ENCODE measurements at regions not wholly inside any gene's neighbourhood (a gene's known extent, or its start where the extent isn't known, plus 50 kb on each side); places are given as distances from the start of the nearest gene placed in this dataset.

DNA sequence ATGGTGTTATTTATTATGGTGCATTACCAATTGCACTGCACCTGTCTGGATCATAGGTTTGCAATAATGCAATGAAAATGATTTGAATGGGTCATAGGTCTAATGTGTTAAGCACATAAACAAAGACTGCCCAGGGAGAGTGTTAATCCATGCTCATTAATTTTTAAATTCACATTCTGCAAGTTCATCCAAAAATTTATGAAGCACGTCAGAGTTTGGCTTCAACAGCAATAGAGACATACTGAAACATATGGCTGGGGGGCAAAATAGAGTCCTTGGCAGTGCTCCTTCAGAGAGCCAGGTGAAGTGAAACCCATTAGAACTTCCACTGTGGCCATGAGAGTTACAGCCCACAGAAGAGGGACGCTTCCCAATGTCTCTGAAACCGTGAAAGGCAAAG is 441.1 kb downstream of the POM121L12 start:
- H2AFZ ChIP-seq (ENCODE audit: low read depth, low read length) = no peak overlapping the region
- no peak overlapping the region for H3K4me2 ChIP-seq (ENCODE audit: insufficient read depth, low read length)
- H3K4me3 ChIP-seq = no peak overlapping the region
- H4K20me1 ChIP-seq (replicated peaks; ENCODE audit: control insufficient read depth, insufficient read depth, low read length) = no peaks in the 10 kb centered on the region
- H3K9ac ChIP-seq (ENCODE audit: insufficient read depth in 1 of 2, low read depth in 2 of 2, low read length in 2 of 2) = no peak overlapping the region
- H3K27ac ChIP-seq (ENCODE audit: extremely low read depth, low read depth, low read length) = no peak overlapping the region
- no peaks in the 10 kb centered on the region for H3K4me1 ChIP-seq (replicated peaks in 1 of 2; ENCODE audit: control insufficient read depth in 2 of 2, insufficient read depth in 2 of 2, low read length in 2 of 2)
- intact Hi-C loops (cut with micrococcal nuclease) (no loop called here), in situ Hi-C loops (cut with MboI) (no loop called here)
- FAIRE-seq (no peak), ATAC-seq (no peak), DNase-seq (ENCODE audit: extremely low read depth in 1 of 4, low spot score in 3 of 4) (no peak)
- H3K9me1 ChIP-seq (ENCODE audit: control insufficient read depth, insufficient read depth, low read length) = no peaks in the 10 kb centered on the region
- TF ChIP-seq, protein P1, sequence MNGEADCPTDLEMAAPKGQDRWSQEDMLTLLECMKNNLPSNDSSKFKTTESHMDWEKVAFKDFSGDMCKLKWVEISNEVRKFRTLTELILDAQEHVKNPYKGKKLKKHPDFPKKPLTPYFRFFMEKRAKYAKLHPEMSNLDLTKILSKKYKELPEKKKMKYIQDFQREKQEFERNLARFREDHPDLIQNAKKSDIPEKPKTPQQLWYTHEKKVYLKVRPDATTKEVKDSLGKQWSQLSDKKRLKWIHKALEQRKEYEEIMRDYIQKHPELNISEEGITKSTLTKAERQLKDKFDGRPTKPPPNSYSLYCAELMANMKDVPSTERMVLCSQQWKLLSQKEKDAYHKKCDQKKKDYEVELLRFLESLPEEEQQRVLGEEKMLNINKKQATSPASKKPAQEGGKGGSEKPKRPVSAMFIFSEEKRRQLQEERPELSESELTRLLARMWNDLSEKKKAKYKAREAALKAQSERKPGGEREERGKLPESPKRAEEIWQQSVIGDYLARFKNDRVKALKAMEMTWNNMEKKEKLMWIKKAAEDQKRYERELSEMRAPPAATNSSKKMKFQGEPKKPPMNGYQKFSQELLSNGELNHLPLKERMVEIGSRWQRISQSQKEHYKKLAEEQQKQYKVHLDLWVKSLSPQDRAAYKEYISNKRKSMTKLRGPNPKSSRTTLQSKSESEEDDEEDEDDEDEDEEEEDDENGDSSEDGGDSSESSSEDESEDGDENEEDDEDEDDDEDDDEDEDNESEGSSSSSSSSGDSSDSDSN (IDR thresholded peaks at IDR 0.05; ENCODE audit: borderline replicate concordance in 1 of 2, low read depth in 2 of 2, low read length in 2 of 2) = no peak
- no peak for TF ChIP-seq GABPB1 (CRISPR knock-in tag; IDR thresholded peaks at IDR 0.05)
- TF ChIP-seq SNRNP70 (optimal IDR thresholded peaks at IDR 0.05; ENCODE audit: low read depth, low read length) = no peak
- no peak for TF ChIP-seq NFATC3 (IDR thresholded peaks at IDR 0.05)
- TF ChIP-seq, protein P2, sequence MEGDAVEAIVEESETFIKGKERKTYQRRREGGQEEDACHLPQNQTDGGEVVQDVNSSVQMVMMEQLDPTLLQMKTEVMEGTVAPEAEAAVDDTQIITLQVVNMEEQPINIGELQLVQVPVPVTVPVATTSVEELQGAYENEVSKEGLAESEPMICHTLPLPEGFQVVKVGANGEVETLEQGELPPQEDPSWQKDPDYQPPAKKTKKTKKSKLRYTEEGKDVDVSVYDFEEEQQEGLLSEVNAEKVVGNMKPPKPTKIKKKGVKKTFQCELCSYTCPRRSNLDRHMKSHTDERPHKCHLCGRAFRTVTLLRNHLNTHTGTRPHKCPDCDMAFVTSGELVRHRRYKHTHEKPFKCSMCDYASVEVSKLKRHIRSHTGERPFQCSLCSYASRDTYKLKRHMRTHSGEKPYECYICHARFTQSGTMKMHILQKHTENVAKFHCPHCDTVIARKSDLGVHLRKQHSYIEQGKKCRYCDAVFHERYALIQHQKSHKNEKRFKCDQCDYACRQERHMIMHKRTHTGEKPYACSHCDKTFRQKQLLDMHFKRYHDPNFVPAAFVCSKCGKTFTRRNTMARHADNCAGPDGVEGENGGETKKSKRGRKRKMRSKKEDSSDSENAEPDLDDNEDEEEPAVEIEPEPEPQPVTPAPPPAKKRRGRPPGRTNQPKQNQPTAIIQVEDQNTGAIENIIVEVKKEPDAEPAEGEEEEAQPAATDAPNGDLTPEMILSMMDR (IDR thresholded peaks at IDR 0.05 in 2 of 3, conservative IDR thresholded peaks at IDR 0.05 in 1 of 3; ENCODE audit: insufficient read depth in 2 of 3, low read depth in 1 of 3, low read length in 3 of 3) = no peak
- no peak for TF ChIP-seq ZBTB2 (IDR thresholded peaks at IDR 0.05)
- TF ChIP-seq, protein P3, sequence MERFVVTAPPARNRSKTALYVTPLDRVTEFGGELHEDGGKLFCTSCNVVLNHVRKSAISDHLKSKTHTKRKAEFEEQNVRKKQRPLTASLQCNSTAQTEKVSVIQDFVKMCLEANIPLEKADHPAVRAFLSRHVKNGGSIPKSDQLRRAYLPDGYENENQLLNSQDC (CRISPR knock-in tag; IDR thresholded peaks at IDR 0.05) = no peak
- TF ChIP-seq CREM (IDR thresholded peaks at IDR 0.05; ENCODE audit: low read depth) = no peak
- TF ChIP-seq ZNF512 (tag; IDR thresholded peaks at IDR 0.05) = no peak
- TF ChIP-seq BCLAF1 (IDR thresholded peaks at IDR 0.05; ENCODE audit: borderline replicate concordance in 1 of 2, control insufficient read depth in 1 of 2, low read depth in 2 of 2, low read length in 1 of 2) = no peak
- POLR2A ChIA-PET = no interaction called here
- 0% methylated on average over 3 of the region's 3 CpGs for WGBS (ENCODE audit: insufficient coverage, low coverage, missing lambda C conversion rate)
- no peaks in the 10 kb centered on the region for H3K36me3 ChIP-seq (ENCODE audit: control insufficient read depth, insufficient read depth, low read length)
- no peaks in the 10 kb centered on the region for H3K9me3 ChIP-seq (replicated peaks; ENCODE audit: control insufficient read depth, insufficient read depth, low read depth, low read length)
- CTCF ChIA-PET (ENCODE audit: low intra/inter-chr PET ratio) = no interaction called here
- H3K27me3 ChIP-seq (ENCODE audit: control insufficient read depth in 2 of 2, insufficient read depth in 2 of 2, low read length in 2 of 2) = no peaks in the 10 kb centered on the region
- H3K79me2 ChIP-seq (ENCODE audit: control insufficient read depth, insufficient read depth, low read length) = no peaks in the 10 kb centered on the region
- BruUV-seq (replicated peaks) = no TSS peak
